Adrenal gland (tissue), 9 donors: ENCODE measurements at regions not wholly inside any gene's neighbourhood (a gene's known extent, or its start where the extent isn't known, plus 50 kb on each side); places are given as distances from the start of the nearest gene placed in this dataset.

Experiments used
- DNase-seq, 7 donors: peaks; one replicate each; pipeline ENCODE4 v3.0.0-alpha.2; 2019 to 2020
- H3K27ac ChIP-seq, 5 donors: fragments of 200-600 bp; sonication (generic) in 4 of 5; 1 replicate in 3 of 5; 2 replicates in 2 of 5; pipeline versions ENCODE4 v1.5.1 to v1.8.0; 2016 to 2020; ENCODE audit warnings: mild to moderate bottlenecking in 1 of 5
- H3K27me3 ChIP-seq: fragments of 200-600 bp; 2 replicates; pipeline ENCODE4 v1.8.0; 2021
- H3K36me3 ChIP-seq, 2 donors: fragments of 200-600 bp; replicated peaks in 1 of 2; 1 replicate in 1 of 2; 2 replicates in 1 of 2; pipeline versions ENCODE4 v1.5.1 to v1.8.0; 2018 to 2022
- H3K4me1 ChIP-seq, 2 donors: fragments of 200-600 bp; replicated peaks in 1 of 2; 1 replicate in 1 of 2; 2 replicates in 1 of 2; pipeline versions ENCODE4 v1.5.1 to v1.8.0; 2018 to 2021
- H3K4me3 ChIP-seq, 4 donors: fragments of 200-600 bp; sonication (generic) in 3 of 4; one replicate each; pipeline ENCODE4 v1.5.1; 2016 to 2018
- H3K9me3 ChIP-seq, 3 donors: fragments of 200-600 bp; sonication (generic) in 1 of 3; replicated peaks in 1 of 3; 1 replicate in 2 of 3; 2 replicates in 1 of 3; pipeline versions ENCODE4 v1.5.1 to v1.8.0; 2016 to 2021
- POLR2A ChIP-seq, 2 donors: fragments of 450-650 bp; IDR thresholded peaks; one replicate each; pipeline ENCODE4 v1.6.1; 2017; ENCODE audit warnings: antibody characterized with exemption in 2 of 2, mild to moderate bottlenecking in 2 of 2, moderate library complexity in 1 of 2
- WGBS, 4 donors: extraction: QIAGEN DNeasy Blood & Tissue Kit in 2 of 4; methylation state at CpG; one replicate each; pipeline versions ENCODE4 v1.1.5 to v1.1.7; 2013 to 2017; 5-methylcytosine and 5-hydroxymethylcytosine counted together
- intact Hi-C, 2 donors: fragments of 100-400 bp; cut with DNase I; formaldehyde crosslinking; loops; one replicate each; pipeline versions ENCODE4 v1.14.1 to v1.15.0; 2022 to 2023
- TF ChIP-seq, protein P1 (sequence below), 6 experiments: fragments of 450-650 bp in 4 of 6; fragments of 200-600 bp in 2 of 6; sonication (generic) in 1 of 6; IDR thresholded peaks; 1 replicate in 5 of 6; 2 replicates in 1 of 6; pipeline versions ENCODE4 v1.5.1 to v1.8.0; 2016 to 2021; ENCODE audit warnings: antibody characterized with exemption in 6 of 6, mild to moderate bottlenecking in 2 of 6, moderate library complexity in 1 of 6
- donor health status: healthy with polysubstance abuse.
- donor health status: Bipolar disorder and iron deficiency.
- donor health status: DM: yes; HTN: yes; CAD: no.
- donor health status: DM: no; HTN: no; CAD: no.
- donor health status: DM: no; HTN: no; CAD: no.

DNA sequence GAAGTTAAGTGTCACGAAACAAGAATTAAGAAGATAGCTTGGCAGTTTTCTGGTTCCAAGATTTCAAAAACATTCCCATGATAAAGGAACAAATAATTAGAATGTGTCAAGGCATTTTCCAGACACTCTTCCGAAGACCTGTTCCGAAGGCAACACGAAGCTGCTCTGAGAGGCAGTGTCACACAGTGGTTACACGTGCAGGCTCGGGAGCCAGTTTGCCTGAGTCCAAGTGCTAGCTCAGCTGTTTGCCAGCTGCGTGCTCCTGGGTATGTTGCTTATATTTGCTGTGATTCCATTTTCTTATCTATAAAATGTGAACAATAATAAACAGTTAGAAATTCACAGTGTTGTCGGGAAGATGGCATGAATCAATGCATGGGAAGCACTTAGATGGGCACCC, 217.9 kb upstream of the GRIP1 start:
- no peak for DNase-seq
- WGBS, 4 donors = 66 to 82% (median 76%) methylated on average over 8 of the region's 8 CpGs

DNA sequence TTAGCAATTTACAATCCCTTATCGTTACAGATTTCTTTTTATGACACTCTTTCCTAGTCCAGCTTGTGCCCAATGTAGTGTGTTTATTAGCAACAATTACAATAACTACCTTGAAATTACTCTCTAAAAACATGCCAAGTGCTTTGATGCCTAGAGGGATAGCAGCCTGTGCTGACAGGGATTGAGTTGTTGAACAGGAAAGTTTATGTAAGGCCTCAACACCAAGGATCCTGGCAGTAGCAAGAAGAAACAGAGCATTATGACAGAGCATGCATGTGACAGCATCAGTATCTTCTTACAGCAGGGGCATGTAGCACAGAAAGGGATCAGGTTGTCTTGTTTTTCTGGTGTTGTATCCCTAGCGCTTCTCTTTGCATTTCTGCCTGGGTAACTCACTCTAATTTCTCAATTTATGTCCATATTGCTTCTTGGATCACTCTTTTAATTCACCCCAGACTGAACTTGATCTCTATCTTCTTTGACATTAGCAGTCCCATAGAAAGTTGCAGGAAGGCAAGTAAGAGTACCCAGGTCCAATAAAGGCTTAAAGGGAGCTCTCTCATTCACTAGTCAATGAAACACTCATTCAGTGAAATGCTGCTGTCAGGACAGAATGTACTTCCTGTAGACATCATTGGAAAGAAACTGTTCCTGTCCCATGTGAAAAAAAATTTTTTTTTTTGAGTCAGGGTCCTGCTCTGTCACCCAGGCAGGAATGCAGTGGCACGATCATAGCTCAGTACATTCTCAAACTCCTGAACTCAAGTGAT, 220.0 kb upstream of the GRIP1 start:
- no peak overlapping the region for H3K4me3 ChIP-seq
- 87 to 97% (median 90%) methylated on average over 3 of the region's 3 CpGs for WGBS, 4 donors
- intact Hi-C loops = no loop called here
- no peak for DNase-seq
- H3K27ac ChIP-seq = no peak overlapping the region
- H3K9me3 ChIP-seq = no peaks in the 10 kb centered on the region
- H3K4me1 ChIP-seq = no peaks in the 10 kb centered on the region
- H3K27me3 ChIP-seq = no peaks in the 10 kb centered on the region
- TF ChIP-seq POLR2A (IDR thresholded peaks at IDR 0.05) = no peak
- TF ChIP-seq, protein P1, sequence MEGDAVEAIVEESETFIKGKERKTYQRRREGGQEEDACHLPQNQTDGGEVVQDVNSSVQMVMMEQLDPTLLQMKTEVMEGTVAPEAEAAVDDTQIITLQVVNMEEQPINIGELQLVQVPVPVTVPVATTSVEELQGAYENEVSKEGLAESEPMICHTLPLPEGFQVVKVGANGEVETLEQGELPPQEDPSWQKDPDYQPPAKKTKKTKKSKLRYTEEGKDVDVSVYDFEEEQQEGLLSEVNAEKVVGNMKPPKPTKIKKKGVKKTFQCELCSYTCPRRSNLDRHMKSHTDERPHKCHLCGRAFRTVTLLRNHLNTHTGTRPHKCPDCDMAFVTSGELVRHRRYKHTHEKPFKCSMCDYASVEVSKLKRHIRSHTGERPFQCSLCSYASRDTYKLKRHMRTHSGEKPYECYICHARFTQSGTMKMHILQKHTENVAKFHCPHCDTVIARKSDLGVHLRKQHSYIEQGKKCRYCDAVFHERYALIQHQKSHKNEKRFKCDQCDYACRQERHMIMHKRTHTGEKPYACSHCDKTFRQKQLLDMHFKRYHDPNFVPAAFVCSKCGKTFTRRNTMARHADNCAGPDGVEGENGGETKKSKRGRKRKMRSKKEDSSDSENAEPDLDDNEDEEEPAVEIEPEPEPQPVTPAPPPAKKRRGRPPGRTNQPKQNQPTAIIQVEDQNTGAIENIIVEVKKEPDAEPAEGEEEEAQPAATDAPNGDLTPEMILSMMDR (IDR thresholded peaks at IDR 0.05) = no peak
- no peaks in the 10 kb centered on the region for H3K36me3 ChIP-seq

More for the DNA sequence above, 217.9 kb upstream of the GRIP1 start:
- H3K36me3 ChIP-seq = no peaks in the 10 kb centered on the region
- intact Hi-C loops = no loop called here
- H3K27me3 ChIP-seq = no peaks in the 10 kb centered on the region
- H3K27ac ChIP-seq = no peak overlapping the region
- no peaks in the 10 kb centered on the region for H3K4me1 ChIP-seq
- no peak overlapping the region for H3K4me3 ChIP-seq
- no peak for TF ChIP-seq POLR2A (IDR thresholded peaks at IDR 0.05)
- no peaks in the 10 kb centered on the region for H3K9me3 ChIP-seq

DNA sequence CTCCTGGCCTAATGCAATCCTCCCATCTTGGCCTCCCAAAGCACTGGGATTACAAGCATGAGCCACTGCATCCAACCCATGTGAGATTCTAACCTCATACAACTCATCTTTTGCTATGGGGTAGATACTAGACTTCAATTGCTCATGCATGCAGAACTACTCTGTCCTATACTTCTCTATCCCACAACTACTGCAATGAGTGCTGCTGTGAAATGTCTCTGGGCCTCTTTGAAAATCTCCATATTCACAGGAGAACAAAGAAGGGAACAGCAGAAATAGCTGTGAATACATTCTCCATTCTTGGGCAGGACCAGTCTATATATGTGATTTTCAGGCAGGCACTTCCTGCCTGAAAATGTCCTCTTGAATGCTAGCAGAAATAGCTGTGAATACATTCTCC, 220.7 kb upstream of the GRIP1 start:
- no peaks in the 10 kb centered on the region for H3K9me3 ChIP-seq
- intact Hi-C loops = no loop called here

DNA sequence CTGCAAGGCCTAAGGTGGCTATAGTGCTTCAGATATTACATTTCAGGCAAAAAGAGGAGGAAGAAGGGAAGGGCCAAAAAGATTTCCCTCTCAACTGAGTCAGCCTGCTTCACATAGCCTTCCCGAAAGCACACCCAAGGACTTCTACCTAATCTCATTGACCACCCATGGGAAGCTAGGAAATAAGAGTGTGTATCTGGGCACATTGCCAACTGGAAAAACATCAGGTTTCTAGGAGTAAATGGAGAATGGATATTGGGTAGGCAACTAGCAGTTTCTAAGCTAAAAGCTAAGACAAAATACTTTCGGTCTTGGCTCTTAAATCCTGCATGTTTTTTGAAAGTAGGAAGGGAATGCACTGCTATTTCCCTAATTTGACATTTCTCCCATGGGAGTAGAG, 221.7 kb upstream of the GRIP1 start:
- Histone ChIP-seq H3K27ac (no peak overlapping the region), H3K9me3 (no peaks in the 10 kb centered on the region), H3K4me1 (no peaks in the 10 kb centered on the region), H3K36me3 (no peaks in the 10 kb centered on the region), H3K4me3 (no peak overlapping the region), H3K27me3 (no peaks in the 10 kb centered on the region)
- intact Hi-C loops = no loop called here
- 42 to 60% (median 54%) methylated on average over 2 of the region's 2 CpGs for WGBS, 4 donors
- TF ChIP-seq, protein P1 (IDR thresholded peaks at IDR 0.05) = no peak
- no peak for TF ChIP-seq POLR2A (IDR thresholded peaks at IDR 0.05)
- DNase-seq = no peak

More for the DNA sequence above, 220.7 kb upstream of the GRIP1 start:
- Histone ChIP-seq H3K36me3 (no peaks in the 10 kb centered on the region), H3K27ac (no peak overlapping the region), H3K27me3 (no peaks in the 10 kb centered on the region), H3K4me3 (no peak overlapping the region), H3K4me1 (no peaks in the 10 kb centered on the region)
- no peak for TF ChIP-seq POLR2A (IDR thresholded peaks at IDR 0.05)
- TF ChIP-seq, protein P1 (IDR thresholded peaks at IDR 0.05) = no peak
- DNase-seq = no peak
